ENCODE measurements at regions not wholly inside any gene's neighbourhood (a gene's known extent, or its start where the extent isn't known, plus 50 kb on each side); places are given as distances from the start of the nearest gene placed in this dataset.
"Not testable (repeated sequence)": the region's sequence is repeated elsewhere in the genome, so short reads cannot be mapped to it uniquely, and the experiment has no call there.

- WGBS (ENCODE audit: low lambda C conversion rate): no CpG with 5 or more reads among the region's 32 CpGs
- H3K9ac ChIP-seq (ENCODE audit: insufficient read depth, low read depth, low read length); H2AFZ ChIP-seq (ENCODE audit: low read length); H3K4me2 ChIP-seq (ENCODE audit: low read depth, low read length); H3K36me3 ChIP-seq (replicated peaks in 1 of 2; ENCODE audit: control insufficient read depth in 1 of 2, insufficient read depth in 2 of 2, low read length in 2 of 2); intact Hi-C loops (cut with micrococcal nuclease; ENCODE audit: unreplicated experiment); H3K4me1 ChIP-seq (ENCODE audit: insufficient read depth, low read length); H3K9me3 ChIP-seq (ENCODE audit: low read length); H3K27me3 ChIP-seq (ENCODE audit: control insufficient read depth in 1 of 2, insufficient read depth in 2 of 2, low read length in 2 of 2); in situ Hi-C loops (cut with HindIII; ENCODE audit: extremely low pct_ligation_motif_present, low pct_unique_long_range_greater_than_20kb); BruUV-seq (replicated peaks); H3K27ac ChIP-seq (ENCODE audit: extremely low read length, insufficient read depth, low read length); POLR2A ChIA-PET; CTCF ChIA-PET (ENCODE audit: low intra/inter-chr PET ratio, low total read pairs); H4K20me1 ChIP-seq (ENCODE audit: insufficient read depth, low read length); FAIRE-seq; H3K79me2 ChIP-seq (ENCODE audit: insufficient read depth, low read length); TF ChIP-seq NR2F6, SOX13 (IDR thresholded peaks at IDR 0.05): not testable (repeated sequence)
- DNase-seq (ENCODE audit: low spot score) (peak; percentile 65), ATAC-seq (peak; percentile 84)
- H3K4me3 ChIP-seq (replicated peaks in 1 of 3; ENCODE audit: insufficient read depth in 1 of 3, low read depth in 2 of 3, low read length in 3 of 3): peak overlapping the region in 1 of 3 experiments; percentile 46; a peak in 3 of 6 replicates
- TF ChIP-seq ZNF777 (CRISPR knock-in tag; IDR thresholded peaks at IDR 0.05) (0 out of 2 replicates have a peak, but pooled peaks have one; percentile 38), GATAD2A (CRISPR knock-in tag; IDR thresholded peaks at IDR 0.05) (0 out of 2 replicates have a peak, but pooled peaks have one; percentile 27), TFDP1 (CRISPR knock-in tag; IDR thresholded peaks at IDR 0.05; ENCODE audit: borderline replicate concordance) (peak; percentile 45; the same call in 1 of the 2 replicates), HOXA3 (CRISPR knock-in tag; IDR thresholded peaks at IDR 0.05) (peak; percentile 56; the same call in 1 of the 2 replicates), GABPB1 (CRISPR knock-in tag; IDR thresholded peaks at IDR 0.05) (peak; percentile 34; the same call in 1 of the 2 replicates), RXRA (CRISPR knock-in tag; IDR thresholded peaks at IDR 0.05) (0 out of 2 replicates have a peak, but pooled peaks have one; percentile 34), ZBTB7B (CRISPR knock-in tag; IDR thresholded peaks at IDR 0.05) (peak; percentile 72; the same call in 1 of the 2 replicates), FOXO1 (CRISPR knock-in tag; IDR thresholded peaks at IDR 0.05) (0 out of 2 replicates have a peak, but pooled peaks have one; percentile 41), SAP130 (CRISPR knock-in tag; IDR thresholded peaks at IDR 0.05; ENCODE audit: low read depth) (peak; percentile 54; the same call in 1 of the 2 replicates), NR2F6 (CRISPR knock-in tag; IDR thresholded peaks at IDR 0.05) (0 out of 2 replicates have a peak, but pooled peaks have one; percentile 17), SOX13 (CRISPR knock-in tag; conservative IDR thresholded peaks at IDR 0.05 in 1 of 2, IDR thresholded peaks at IDR 0.05 in 1 of 2) (0 out of 4 replicates have a peak, but pooled peaks of 1 of the 2 experiments have one; percentile 9), MYC (CRISPR knock-in tag; IDR thresholded peaks at IDR 0.05; ENCODE audit: borderline replicate concordance) (peak; percentile 27; the same call in 1 of the 2 replicates), TCF7 (IDR thresholded peaks at IDR 0.05; ENCODE audit: low read depth) (peak; percentile 20; the same call in 1 of the 2 replicates), ZFY (CRISPR knock-in tag; IDR thresholded peaks at IDR 0.05) (0 out of 2 replicates have a peak, but pooled peaks have one; percentile 32)
- TF ChIP-seq, protein P1, sequence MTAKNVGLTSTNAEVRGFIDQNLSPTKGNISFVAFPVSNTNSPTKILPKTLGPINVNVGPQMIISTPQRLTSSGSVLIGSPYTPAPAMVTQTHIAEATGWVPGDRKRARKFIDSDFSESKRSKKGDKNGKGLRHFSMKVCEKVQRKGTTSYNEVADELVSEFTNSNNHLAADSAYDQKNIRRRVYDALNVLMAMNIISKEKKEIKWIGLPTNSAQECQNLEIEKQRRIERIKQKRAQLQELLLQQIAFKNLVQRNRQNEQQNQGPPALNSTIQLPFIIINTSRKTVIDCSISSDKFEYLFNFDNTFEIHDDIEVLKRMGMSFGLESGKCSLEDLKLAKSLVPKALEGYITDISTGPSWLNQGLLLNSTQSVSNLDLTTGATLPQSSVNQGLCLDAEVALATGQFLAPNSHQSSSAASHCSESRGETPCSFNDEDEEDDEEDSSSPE (CRISPR knock-in tag; IDR thresholded peaks at IDR 0.05): peak; percentile 56
- TF ChIP-seq, protein P2, sequence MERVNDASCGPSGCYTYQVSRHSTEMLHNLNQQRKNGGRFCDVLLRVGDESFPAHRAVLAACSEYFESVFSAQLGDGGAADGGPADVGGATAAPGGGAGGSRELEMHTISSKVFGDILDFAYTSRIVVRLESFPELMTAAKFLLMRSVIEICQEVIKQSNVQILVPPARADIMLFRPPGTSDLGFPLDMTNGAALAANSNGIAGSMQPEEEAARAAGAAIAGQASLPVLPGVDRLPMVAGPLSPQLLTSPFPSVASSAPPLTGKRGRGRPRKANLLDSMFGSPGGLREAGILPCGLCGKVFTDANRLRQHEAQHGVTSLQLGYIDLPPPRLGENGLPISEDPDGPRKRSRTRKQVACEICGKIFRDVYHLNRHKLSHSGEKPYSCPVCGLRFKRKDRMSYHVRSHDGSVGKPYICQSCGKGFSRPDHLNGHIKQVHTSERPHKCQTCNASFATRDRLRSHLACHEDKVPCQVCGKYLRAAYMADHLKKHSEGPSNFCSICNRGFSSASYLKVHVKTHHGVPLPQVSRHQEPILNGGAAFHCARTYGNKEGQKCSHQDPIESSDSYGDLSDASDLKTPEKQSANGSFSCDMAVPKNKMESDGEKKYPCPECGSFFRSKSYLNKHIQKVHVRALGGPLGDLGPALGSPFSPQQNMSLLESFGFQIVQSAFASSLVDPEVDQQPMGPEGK (CRISPR knock-in tag; IDR thresholded peaks at IDR 0.05): peak; percentile 86
- TF ChIP-seq, protein P3, sequence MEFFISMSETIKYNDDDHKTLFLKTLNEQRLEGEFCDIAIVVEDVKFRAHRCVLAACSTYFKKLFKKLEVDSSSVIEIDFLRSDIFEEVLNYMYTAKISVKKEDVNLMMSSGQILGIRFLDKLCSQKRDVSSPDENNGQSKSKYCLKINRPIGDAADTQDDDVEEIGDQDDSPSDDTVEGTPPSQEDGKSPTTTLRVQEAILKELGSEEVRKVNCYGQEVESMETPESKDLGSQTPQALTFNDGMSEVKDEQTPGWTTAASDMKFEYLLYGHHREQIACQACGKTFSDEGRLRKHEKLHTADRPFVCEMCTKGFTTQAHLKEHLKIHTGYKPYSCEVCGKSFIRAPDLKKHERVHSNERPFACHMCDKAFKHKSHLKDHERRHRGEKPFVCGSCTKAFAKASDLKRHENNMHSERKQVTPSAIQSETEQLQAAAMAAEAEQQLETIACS (CRISPR knock-in tag; IDR thresholded peaks at IDR 0.05): peak; percentile 64
Observed at GRCh38 chr15:32342772-32343199, 60.3 kb downstream of the GOLGA8K start.
